GM12891 (cell line): ENCODE measurements at regions not wholly inside any gene's neighbourhood (a gene's known extent, or its start where the extent isn't known, plus 50 kb on each side); places are given as distances from the start of the nearest gene placed in this dataset.
A peak's percentile ranks its signal among the peaks of the same experiment; 100 is the strongest.
"Not testable (repeated sequence)": the region's sequence is repeated elsewhere in the genome, so short reads cannot be mapped to it uniquely, and the experiment has no call there.

Experiments used
- DNase-seq: peaks from one replicate; pipeline ENCODE4 v3.0.0; 2011; ENCODE audit warnings: low spot score; ENCODE audit not compliant: insufficient read length
- FAIRE-seq: peaks from 2 replicates; lab custom pipeline; 2011; peaks lifted over from hg19 to GRCh38; lab: Jason Lieb, UNC

DNA sequence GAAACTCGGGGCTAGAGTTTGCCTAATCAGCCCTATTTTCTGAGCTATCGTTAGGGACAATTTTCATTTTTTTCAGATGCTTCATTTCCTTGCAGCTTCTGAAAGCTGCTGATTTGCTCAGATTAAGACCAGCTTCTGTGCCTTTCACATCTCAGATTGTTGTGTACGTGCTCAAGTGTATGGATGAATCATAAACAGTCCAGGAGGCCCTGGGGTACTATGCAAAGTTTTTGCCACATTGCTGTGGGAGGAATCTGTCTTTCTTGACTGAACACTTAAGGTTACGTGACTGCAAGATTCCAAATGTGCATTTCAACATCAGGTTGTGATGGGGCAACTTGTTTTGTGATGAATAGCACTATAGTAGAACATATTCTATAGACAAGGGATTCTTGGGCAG, 280.8 kb downstream of the CDY2B start:
- not testable (repeated sequence) for DNase-seq, FAIRE-seq

DNA sequence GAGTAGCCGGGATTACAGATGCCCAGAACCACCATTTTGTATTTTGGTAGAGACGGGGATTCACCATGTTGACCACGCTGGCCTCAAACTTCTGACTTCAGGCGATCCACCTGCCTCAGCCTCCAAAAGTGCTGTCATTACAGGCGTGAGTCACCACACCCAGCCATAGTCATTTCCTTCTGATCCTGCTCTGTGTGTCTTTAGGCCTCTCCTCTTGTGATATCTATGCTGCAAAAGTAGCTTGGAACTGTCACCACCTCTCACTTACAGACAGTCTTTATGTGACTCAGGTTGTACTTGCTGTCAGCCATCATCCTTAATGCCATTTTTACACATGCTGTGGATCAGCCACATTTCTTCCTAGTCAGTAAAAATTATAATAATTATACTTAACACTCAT, 286.3 kb downstream of the CDY2B start:
- FAIRE-seq, result not testable (repeated sequence)

DNA sequence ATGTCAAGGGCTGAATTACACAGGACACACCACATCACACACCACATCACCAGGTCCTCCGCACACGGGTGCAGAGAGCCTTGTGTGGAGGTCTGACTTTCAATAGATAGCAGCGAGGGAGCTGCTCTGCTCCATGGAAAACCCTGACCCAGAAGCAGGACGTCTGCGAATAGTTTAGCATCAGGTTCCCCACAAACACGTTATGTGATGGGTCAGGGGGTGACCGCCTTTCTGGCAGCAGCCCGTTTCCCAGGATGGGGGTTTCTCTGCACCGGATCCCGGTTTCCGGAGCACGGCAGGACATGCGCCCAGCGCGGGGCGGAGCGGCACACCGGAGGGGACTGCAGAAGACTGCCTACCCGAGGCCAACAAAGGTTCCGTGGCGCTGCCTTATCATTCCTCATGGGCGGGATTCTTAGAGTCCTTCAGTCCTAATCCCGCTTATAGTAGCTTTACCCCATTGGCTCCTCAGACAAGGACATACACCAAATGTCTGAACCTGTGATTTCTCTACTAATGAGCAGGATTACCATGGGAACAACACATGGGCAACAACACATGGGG, 300.0 kb downstream of the CDY2B start:
- FAIRE-seq, DNase-seq: not testable (repeated sequence)

More for the DNA sequence above, 286.3 kb downstream of the CDY2B start:
- not testable (repeated sequence) for DNase-seq

DNA sequence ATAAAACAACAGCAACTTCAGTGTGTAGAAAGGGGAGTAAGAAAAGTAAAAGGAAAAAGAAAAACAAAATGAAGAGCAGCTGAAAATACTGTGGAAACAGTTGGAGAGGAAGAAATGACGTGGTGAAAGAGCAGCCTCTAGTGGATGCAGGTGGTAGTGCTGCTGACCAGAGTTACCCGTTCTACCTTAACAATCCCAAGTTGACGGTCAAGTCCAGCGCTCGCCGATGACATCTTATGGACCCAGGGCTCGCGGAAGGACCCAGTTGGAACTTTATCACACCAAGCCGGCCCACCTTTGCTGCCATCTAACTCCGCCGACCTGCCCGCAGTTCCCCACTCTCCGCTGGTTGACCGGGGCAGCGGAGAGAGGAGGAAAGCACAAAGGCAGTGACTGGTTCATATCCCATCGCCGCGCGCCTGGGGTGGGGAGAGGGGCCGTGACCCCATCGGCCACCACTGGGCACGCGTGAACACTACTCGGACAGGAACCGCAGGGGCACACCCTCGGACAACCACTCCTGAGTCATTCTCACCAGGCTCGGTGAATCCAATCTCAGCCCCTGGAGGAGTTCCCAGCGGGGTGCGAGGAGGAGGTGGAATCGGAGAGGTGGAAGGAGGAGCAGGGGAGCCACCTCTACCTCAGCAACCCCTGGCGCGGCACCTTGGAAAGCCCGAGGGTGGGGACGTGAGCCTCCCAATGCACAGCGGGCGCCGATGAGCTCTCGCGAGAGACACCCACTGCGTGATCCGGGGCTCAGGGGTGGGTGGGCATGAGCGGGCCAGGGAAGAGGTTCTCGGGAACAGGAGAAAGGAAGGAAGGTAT, 300.7 kb downstream of the CDY2B start:
- not testable (repeated sequence) for DNase-seq
- FAIRE-seq, result peak; percentile 91

DNA sequence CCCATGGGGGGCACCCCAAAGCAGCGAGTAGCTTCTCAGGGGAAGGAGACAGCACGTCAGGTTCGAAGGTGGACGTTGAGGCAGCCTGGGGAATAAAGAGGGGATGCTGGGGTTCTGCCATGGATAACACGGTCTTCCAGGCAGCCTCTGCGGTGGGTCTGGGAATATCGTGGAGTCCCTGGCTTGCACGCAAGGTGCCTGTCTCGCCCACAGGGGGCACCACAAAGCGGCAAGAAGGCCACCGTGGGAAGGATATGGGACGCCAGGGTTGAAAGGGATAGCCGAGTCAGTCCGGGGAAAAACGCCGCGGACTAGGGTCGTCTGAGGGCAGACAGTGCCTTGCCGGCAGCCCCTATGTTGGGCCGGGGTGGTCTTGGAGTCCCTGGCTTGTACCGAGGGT, 316.9 kb downstream of the CDY2B start:
- not testable (repeated sequence) for DNase-seq
- peak; percentile 23 for FAIRE-seq
